ENCODE measurements at regions not wholly inside any gene's neighbourhood (a gene's known extent, or its start where the extent isn't known, plus 50 kb on each side); places are given as distances from the start of the nearest gene placed in this dataset.

GRCh38 chr6:130527173-130527572 lies 161.4 kb downstream of the TMEM200A start:
- Histone ChIP-seq H3K4me1 (ENCODE audit: control insufficient read depth in 2 of 2, insufficient read depth in 2 of 2, low read length in 2 of 2) (peaks cover 31 to 37% of the 10 kb centered on the region in 2 donors), H3K36me3 (replicated peaks in 1 of 2; ENCODE audit: control extremely low read depth in 1 of 2, control insufficient read depth in 1 of 2, extremely low read depth in 1 of 2, insufficient read depth in 2 of 2, low read length in 1 of 2) (no peaks in the 10 kb centered on the region), H3K79me2 (ENCODE audit: control insufficient read depth, insufficient read depth, low read length) (no peaks in the 10 kb centered on the region), H3K4me2 (replicated peaks; ENCODE audit: low read depth, low read length, poor library complexity, severe bottlenecking) (no peak overlapping the region), H3K27ac (ENCODE audit: low read length in 2 of 2) (no peak overlapping the region), H3K9ac (ENCODE audit: low read length) (no peak overlapping the region), H4K20me1 (ENCODE audit: control insufficient read depth, insufficient read depth, low read length, poor library complexity, severe bottlenecking) (no peaks in the 10 kb centered on the region), H2AFZ (ENCODE audit: insufficient read depth, low read depth, low read length, poor library complexity, severe bottlenecking) (no peak overlapping the region), H3K9me3 (ENCODE audit: control extremely low read depth in 1 of 3, control insufficient read depth in 2 of 3, insufficient read depth in 1 of 3, low read length in 2 of 3) (peaks cover 0 to 5% (median 0%) of the 10 kb centered on the region in 3 donors), H3K4me3 (ENCODE audit: control extremely low read depth in 1 of 5, extremely low read depth in 1 of 5, insufficient read depth in 1 of 5, low read depth in 2 of 5, low read length in 4 of 5) (no peak overlapping the region), H3K27me3 (replicated peaks in 1 of 4; ENCODE audit: control extremely low read depth in 1 of 4, control insufficient read depth in 3 of 4, insufficient read depth in 4 of 4, low read length in 3 of 4) (no peaks in the 10 kb centered on the region)
- peaks cover 45% of the 10 kb centered on the region for H3K4me1 Mint-ChIP-seq
- no peak overlapping the region for H3K4me3 Mint-ChIP-seq
- DNase-seq (no peak), ATAC-seq (ENCODE audit: low read depth) (no peak)
- no peaks in the 10 kb centered on the region for H3K9me3 Mint-ChIP-seq (ENCODE audit: insufficient read depth)
- intact Hi-C loops (cut with micrococcal nuclease) = no loop called here
- POLR2A ChIA-PET = no interaction called here
- no peaks in the 10 kb centered on the region for H3K27me3 Mint-ChIP-seq
- TF ChIP-seq EZH2 (IDR thresholded peaks at IDR 0.05; ENCODE audit: borderline replicate concordance, insufficient read depth, low read depth, low read length, poor library complexity, severe bottlenecking) = no peak
- TF ChIP-seq CTCF (IDR thresholded peaks at IDR 0.05) = no peak
- WGBS (ENCODE audit: insufficient coverage) = 40% methylated on average over 1 of the region's 1 CpG
- CTCF ChIA-PET = no interaction called here
- no peak overlapping the region for H3K27ac Mint-ChIP-seq

- no peak overlapping the region for H3K4me2 ChIP-seq (replicated peaks; ENCODE audit: low read depth, low read length, poor library complexity, severe bottlenecking)
- H3K79me2 ChIP-seq (ENCODE audit: control insufficient read depth, insufficient read depth, low read length) = no peaks in the 10 kb centered on the region
- no peak overlapping the region for H3K27ac ChIP-seq (ENCODE audit: low read length in 2 of 2)
- intact Hi-C loops (cut with micrococcal nuclease) = no loop called here
- H3K9me3 Mint-ChIP-seq (ENCODE audit: insufficient read depth) = no peaks in the 10 kb centered on the region
- H3K27ac Mint-ChIP-seq = no peak overlapping the region
- H3K4me3 Mint-ChIP-seq = no peak overlapping the region
- H4K20me1 ChIP-seq (ENCODE audit: control insufficient read depth, insufficient read depth, low read length, poor library complexity, severe bottlenecking) = no peaks in the 10 kb centered on the region
- H3K4me1 Mint-ChIP-seq = peaks cover 37% of the 10 kb centered on the region
- no peak for TF ChIP-seq EZH2 (IDR thresholded peaks at IDR 0.05; ENCODE audit: borderline replicate concordance, insufficient read depth, low read depth, low read length, poor library complexity, severe bottlenecking)
- TF ChIP-seq CTCF (IDR thresholded peaks at IDR 0.05) = no peak
- H3K36me3 ChIP-seq (replicated peaks in 1 of 2; ENCODE audit: control extremely low read depth in 1 of 2, control insufficient read depth in 1 of 2, extremely low read depth in 1 of 2, insufficient read depth in 2 of 2, low read length in 1 of 2) = no peaks in the 10 kb centered on the region
- peaks cover 27 to 33% of the 10 kb centered on the region in 2 donors for H3K4me1 ChIP-seq (ENCODE audit: control insufficient read depth in 2 of 2, insufficient read depth in 2 of 2, low read length in 2 of 2)
- ATAC-seq (ENCODE audit: low read depth) (no peak), DNase-seq (no peak)
- no peaks in the 10 kb centered on the region for H3K27me3 Mint-ChIP-seq
- WGBS (ENCODE audit: insufficient coverage) = 67% methylated on average over 6 of the region's 8 CpGs
- peaks cover 0 to 5% (median 0%) of the 10 kb centered on the region in 3 donors for H3K9me3 ChIP-seq (ENCODE audit: control extremely low read depth in 1 of 3, control insufficient read depth in 2 of 3, insufficient read depth in 1 of 3, low read length in 2 of 3)
- no peaks in the 10 kb centered on the region for H3K27me3 ChIP-seq (replicated peaks in 1 of 4; ENCODE audit: control extremely low read depth in 1 of 4, control insufficient read depth in 3 of 4, insufficient read depth in 4 of 4, low read length in 3 of 4)
- CTCF ChIA-PET = no interaction called here
- H3K9ac ChIP-seq (ENCODE audit: low read length) = no peak overlapping the region
- H3K4me3 ChIP-seq (ENCODE audit: control extremely low read depth in 1 of 5, extremely low read depth in 1 of 5, insufficient read depth in 1 of 5, low read depth in 2 of 5, low read length in 4 of 5) = no peak overlapping the region
- no peak overlapping the region for H2AFZ ChIP-seq (ENCODE audit: insufficient read depth, low read depth, low read length, poor library complexity, severe bottlenecking)
- POLR2A ChIA-PET = no interaction called here
Measured at GRCh38 chr6:130529569-130530149, 163.8 kb downstream of the TMEM200A start.
